AML-193 (cell line): ENCODE measurements at regions not wholly inside any gene's neighbourhood (a gene's known extent, or its start where the extent isn't known, plus 50 kb on each side); places are given as distances from the start of the nearest gene placed in this dataset.

ENCODE experiments used
- DNase-seq, 2 experiments: peaks; one replicate each; lab custom pipeline; 2025; lab: John Stamatoyannopoulos, UW

- no peak for DNase-seq
These were observed 550.7 kb downstream of the ETS1 start for GRCh38 chr11:128036556-128037093.

GRCh38 chr11:128036006-128036405, 551.4 kb downstream of the ETS1 start:
- no peak for DNase-seq

GRCh38 chr11:128031538-128032134, 555.7 kb downstream of the ETS1 start:
- DNase-seq: peak; percentile 71 to 78

GRCh38 chr11:128029219-128029722, 558.1 kb downstream of the ETS1 start:
- DNase-seq: no peak

DNA sequence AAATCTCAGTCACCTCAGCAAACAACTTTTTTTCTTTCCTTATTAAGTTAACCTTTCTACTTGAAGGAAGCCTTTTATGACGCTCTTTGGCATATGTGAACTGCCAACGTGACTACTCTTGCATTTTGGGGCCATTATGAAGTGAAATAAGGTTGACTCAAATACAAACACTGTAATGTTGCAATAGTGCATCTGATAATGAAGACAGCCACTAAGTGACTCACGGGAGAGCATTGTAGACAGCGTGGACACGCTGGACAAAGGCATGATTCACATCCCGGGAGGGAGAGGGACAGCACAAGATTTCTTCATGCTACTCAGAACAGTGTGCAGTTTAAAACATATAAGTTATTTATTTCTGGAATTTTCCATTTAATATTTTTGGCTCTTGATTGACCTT, 560.8 kb downstream of the ETS1 start:
- no peak for DNase-seq

DNA sequence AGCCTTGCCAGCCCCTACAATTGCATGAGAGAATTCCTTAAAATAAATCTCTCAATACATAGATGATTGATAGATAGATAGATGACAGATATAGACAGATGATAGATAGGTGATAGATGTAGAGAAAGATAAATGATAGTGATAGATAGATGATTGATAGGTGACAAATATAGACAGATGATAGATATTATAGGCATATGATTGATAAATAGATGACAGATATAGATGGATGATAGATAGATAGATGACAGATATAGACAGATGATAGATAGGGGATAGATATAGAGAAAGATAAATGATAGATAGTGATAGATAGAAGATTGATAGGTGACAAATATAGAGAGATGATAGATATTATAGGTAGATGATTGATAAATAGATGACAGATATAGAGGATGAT, 564.6 kb downstream of the ETS1 start:
- no peak for DNase-seq

DNA sequence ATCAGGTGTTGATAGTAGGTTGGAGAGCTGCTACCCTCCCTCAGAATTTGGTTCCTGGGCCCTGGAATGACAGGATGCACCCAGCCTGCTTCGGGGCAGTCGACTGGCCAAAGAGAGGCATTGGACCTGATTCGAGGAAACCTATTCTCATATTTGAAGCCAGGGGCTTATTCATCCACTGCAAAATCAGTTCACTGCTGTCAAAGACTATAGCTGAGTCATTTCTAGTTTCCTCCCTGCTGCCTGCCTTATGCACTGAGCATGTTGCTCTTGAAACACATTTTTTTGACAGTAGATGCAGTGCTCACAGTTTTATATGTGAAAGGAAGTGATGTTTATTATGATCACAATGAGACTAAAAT, 565.4 kb downstream of the ETS1 start:
- no peak for DNase-seq

- no peak for DNase-seq
These were observed 565.9 kb downstream of the ETS1 start for GRCh38 chr11:128021349-128022006.

DNA sequence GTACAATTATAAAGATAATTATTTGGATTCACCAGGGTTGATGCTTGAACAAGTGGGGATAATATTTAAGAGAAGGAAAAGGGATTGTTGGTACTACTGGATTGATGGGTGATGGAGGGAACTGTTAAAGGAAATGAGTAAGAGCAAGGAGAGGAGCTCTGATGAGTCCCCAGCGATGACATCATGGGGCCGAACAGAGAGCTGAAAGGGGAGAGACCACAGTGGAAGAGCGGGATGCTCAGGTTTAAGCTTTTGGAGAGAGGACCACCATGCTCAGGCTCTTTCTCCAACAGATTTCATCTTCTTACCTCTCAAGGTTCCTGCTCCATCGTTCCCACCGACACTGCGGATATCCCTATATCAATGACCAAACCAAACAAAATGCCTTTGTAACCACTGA, 568.7 kb downstream of the ETS1 start:
- no peak for DNase-seq

DNA sequence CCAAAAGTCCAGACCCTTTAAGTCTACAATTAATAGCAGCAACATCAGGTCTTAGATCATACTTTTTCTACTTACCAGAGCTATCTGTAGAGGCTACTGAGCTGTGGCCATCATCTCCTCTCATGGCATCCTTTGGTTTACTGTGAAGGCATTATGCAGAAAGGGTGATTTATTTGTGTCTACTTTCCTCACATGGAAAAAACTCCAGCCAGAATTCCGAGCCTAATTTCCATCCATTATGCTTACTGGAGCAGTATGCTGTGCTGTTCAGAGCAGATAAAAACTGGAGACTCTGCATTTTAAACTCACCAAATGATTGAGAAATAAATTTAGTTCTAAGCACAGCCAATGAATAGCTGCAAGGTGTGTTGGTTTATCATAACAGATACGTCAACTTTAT, 581.8 kb downstream of the ETS1 start:
- no peak for DNase-seq

GRCh38 chr11:127998421-127998820, 588.9 kb downstream of the ETS1 start:
- no peak for DNase-seq

- DNase-seq: no peak
These were observed 589.8 kb downstream of the ETS1 start for GRCh38 chr11:127997594-127997993.

- DNase-seq: no peak
These were observed 590.5 kb downstream of the ETS1 start for GRCh38 chr11:127996825-127997224.

DNA sequence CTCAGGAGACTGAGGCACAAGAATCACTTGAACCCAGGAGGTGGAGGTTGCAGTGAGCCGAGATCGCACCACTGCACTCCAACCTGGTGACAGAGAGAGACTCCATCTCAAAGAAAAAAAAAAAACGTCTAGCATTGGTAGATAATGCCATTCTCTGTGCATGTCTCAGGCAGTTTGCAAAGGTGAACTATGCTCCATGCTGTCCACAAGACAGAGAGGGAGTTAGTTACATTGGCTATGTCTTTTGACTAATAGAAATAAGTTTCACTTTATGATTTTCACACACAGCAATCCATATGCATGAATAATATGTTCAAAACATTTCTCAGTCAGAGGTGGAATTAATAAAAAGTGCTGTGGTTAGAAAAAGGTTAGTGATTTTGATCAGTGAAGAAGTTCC, 591.4 kb downstream of the ETS1 start:
- no peak for DNase-seq

GRCh38 chr11:127994736-127995135, 592.6 kb downstream of the ETS1 start:
- no peak for DNase-seq

DNA sequence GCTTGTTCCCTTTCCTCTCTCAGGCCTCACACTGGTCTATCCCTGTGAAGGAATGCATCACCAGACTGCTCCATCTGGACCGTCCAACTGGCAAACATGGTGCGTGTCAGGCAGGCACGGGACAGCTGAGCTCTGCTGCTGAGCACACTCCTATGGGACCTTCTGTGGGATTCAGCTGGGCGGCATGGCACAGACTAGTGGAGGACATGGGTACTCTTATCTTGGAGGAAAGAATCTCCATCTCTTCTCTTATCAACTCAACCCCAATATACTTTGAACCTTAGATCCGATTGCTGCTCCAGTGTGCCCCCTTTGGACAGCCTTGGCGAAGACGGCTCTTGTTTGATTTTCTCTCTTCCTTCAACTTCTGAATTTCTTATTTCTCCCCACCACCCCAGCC, 593.6 kb downstream of the ETS1 start:
- DNase-seq: no peak

DNA sequence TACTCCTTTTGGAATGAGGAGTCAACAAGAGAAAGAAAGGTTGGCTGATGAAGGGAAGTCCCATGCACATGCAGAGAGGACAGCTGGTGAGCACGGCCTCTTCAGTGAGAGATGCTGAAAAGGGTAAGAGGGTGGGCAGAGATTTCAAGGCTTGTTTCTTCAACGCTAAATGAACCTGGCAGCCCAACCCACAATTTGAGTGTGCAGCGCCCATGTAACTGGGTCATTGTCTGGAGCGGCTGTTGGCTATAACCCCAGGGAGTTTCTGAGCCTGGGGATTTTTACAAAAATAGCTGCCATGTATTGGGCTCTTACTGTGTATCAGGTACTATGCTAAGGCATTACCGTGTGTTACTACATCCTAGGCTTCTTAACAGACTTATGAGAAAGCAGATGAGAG, 594.1 kb downstream of the ETS1 start:
- no peak for DNase-seq

GRCh38 chr11:127986073-127986472, 601.3 kb downstream of the ETS1 start:
- DNase-seq: no peak

- no peak for DNase-seq
These were observed 614.5 kb downstream of the ETS1 start for GRCh38 chr11:127972816-127973215.

- DNase-seq: no peak
These were observed 615.9 kb downstream of the ETS1 start for GRCh38 chr11:127971448-127971847.

GRCh38 chr11:127966821-127967220, 620.5 kb downstream of the ETS1 start:
- no peak for DNase-seq

GRCh38 chr11:127965939-127966668, 621.3 kb downstream of the ETS1 start:
- DNase-seq: no peak

- no peak for DNase-seq
These were observed 624.9 kb downstream of the ETS1 start for GRCh38 chr11:127962416-127962815.
